NCI-H128 (cell line): ENCODE measurements at regions not wholly inside any gene's neighbourhood (a gene's known extent, or its start where the extent isn't known, plus 50 kb on each side); places are given as distances from the start of the nearest gene placed in this dataset.
"Not testable (repeated sequence)": the region's sequence is repeated elsewhere in the genome, so short reads cannot be mapped to it uniquely, and the experiment has no call there.

Experiments used
- DNase-seq: peaks from one replicate; lab custom pipeline; 2025; ENCODE audit not compliant: unreplicated experiment; lab: John Stamatoyannopoulos, UW

GRCh38 chr4:170736710-170737109, 647.0 kb upstream of the AADAT start:
- no peak for DNase-seq

DNA sequence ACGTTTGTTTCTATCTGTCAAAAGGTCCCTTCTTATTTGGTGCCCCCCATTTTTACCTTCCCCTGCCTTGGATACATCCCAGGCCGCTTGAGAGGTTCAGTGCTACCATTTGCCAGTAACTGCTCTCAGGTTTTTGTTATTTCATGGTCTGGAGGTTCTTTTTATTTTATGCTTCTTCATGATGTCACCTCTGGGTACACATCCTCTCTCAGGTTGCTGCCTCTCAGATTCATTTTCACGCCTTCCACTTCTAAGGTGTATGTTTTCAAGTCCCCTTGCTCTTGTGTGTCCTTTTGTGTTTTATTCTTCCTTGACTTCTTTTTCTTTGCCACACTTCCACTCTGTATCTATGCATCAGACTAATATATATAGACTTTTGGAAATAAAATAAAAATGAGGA, 640.1 kb upstream of the AADAT start:
- DNase-seq = no peak

- DNase-seq = no peak
Measured at GRCh38 chr4:170729236-170729635, 639.5 kb upstream of the AADAT start.

GRCh38 chr4:170724191-170724590, 634.4 kb upstream of the AADAT start:
- no peak for DNase-seq

DNA sequence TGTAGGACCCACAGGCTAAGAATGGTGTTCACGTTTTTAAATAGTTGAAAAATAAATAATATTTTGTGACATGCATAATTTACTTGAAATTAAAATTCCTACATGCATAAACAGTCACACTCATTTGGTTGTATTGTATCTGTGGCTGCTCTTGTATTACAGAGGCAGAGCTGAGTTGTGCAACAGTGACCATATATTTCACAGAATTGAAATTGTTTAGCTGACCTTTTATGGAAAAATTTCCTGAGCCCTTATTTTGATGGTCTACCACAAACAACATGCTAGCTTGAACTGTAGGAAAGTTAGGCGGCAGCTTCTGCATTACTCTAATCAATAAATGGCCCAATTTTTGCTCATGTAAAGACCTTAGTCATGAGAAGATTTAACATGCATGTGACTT, 633.4 kb upstream of the AADAT start:
- no peak for DNase-seq

DNA sequence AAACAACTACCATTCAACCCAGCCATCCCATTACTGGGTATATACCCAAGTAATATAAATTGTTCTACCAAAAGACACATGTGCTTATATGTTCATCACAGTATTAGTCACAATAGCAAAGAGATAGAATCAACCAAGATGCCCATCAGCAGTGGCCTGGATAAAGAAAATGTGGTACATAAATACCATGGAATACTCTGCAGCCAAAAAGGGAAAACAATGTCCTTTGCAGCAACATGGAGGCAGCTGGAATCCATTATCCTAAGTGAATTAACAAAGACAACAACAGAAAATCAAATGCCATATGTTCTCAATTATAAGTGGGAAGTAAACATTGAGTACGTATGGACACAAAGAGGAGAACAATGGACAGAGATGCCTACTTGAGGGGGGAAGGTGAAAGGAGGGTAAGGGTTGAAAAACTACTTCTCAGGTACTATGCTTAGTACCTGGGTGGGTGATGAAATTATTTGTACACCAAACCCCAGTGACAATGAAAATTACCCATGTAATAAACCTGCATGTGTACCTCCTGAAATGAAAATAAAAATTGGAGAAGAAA, 632.1 kb upstream of the AADAT start:
- DNase-seq = no peak

DNA sequence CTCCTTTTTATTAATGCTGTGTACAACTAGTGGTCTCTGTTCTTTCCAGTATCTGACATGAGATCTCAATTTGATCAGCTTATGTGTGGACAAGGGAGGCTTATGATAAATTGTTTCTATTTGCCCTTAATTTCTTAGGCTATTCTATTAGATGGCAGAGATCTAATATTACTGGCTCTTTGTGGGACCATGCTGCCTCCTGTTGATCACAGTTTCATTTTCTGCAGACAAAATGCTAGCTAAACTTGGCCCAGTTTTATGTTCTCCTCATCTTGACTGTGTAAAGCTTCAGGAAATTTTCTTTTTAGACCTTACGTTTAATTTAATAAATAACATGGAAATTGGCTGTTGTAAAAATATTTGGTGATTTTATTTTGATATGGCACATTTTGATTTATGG, 627.1 kb upstream of the AADAT start:
- DNase-seq = no peak

GRCh38 chr4:170705907-170706306, 616.2 kb upstream of the AADAT start:
- no peak for DNase-seq

DNA sequence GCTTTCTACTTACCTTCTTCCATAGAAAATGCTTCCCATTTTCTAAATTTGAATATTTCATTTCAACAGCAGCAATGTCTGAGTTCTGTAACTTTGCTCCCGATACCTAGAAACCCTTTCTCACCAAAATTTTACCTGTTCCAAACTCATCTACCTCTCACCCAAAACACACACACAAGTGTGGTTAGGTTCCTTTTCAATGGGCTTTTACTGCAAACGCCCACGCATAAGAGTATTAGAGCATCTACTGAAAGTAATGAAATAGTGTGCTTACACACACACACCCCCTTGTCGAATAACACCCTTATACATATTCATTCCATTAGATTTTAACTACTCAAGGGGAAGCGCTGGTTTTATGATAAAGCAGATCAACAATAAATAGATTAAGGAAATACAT, 610.3 kb upstream of the AADAT start:
- no peak for DNase-seq

GRCh38 chr4:170698334-170698733, 608.6 kb upstream of the AADAT start:
- no peak for DNase-seq

GRCh38 chr4:170697845-170698244, 608.1 kb upstream of the AADAT start:
- DNase-seq = no peak

- no peak for DNase-seq
Measured at GRCh38 chr4:170697045-170697444, 607.3 kb upstream of the AADAT start.

- no peak for DNase-seq
Measured at GRCh38 chr4:170691168-170691567, 601.4 kb upstream of the AADAT start.

GRCh38 chr4:170687751-170688150, 598.0 kb upstream of the AADAT start:
- DNase-seq = no peak

DNA sequence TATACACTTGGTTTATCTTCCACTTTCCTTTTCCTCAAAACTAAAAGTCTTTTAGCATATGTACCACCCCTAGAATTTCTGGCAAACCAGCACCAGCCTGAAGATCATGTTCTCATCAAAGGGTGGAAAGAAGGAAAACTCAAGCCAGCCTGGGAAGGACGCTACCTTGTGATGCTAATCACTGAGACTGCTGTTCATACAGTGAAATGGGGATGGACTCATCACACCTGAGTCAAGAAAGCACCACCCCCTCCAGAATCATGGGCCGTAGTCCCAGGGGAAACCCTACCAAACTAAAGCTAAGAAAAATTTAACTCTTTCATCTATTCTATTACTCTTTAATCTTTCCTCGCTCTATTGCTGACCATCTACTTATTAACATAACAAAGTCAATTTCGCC, 595.9 kb upstream of the AADAT start:
- not testable (repeated sequence) for DNase-seq

DNA sequence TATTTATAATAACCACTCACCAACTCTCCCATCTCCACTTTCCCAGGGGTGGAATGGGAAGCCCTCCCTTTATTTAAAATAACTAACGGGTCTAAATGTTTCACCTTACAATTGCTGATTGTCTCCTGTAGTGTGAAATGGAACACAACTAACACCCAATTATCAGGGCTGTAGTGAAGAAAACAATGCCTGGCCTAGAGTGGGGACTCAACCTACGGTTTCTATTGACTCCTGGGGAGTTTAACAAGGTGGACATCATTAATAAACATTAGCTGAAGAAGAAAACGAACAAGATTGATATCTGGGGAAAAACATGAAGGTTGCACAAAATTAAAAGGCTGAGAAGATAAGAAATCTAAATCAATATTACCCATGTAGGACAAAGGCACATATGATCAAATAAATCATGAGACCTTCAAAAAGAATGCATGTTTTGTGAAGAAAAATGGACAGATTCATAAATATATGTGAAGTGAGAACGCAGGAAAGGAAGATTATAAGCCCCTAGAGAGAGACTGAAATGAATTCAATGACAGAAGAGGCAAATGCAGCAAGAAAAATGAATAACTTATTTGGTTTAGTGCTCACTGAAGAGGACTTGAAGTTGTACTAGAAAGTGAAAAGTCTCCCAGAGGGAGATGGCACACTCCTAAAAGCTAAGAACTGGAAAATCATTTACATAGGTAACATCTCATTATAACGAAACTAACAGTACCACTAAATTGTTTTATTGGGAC, 593.0 kb upstream of the AADAT start:
- no peak for DNase-seq

DNA sequence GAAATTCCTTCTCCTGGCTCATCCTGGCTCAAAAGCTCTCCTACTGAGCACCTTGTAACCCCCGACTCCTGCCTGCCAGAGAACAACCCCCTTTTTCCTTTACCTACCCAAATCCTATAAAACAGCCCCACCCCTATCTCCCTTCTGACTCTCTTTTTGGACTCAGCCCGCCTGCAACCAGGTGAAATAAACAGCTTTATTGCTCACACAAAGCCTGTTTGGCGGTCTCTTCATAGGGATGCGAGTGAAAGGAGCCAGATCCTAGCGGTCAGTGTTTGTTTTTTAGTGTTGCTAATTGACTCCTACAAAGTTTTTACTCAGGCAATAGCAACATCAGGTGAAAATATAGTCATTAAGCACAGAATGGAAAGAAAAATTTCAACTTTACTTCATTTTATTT, 592.3 kb upstream of the AADAT start:
- not testable (repeated sequence) for DNase-seq

- no peak for DNase-seq
Measured at GRCh38 chr4:170675568-170676262, 586.0 kb upstream of the AADAT start.

GRCh38 chr4:170674176-170674575, 584.4 kb upstream of the AADAT start:
- no peak for DNase-seq

DNA sequence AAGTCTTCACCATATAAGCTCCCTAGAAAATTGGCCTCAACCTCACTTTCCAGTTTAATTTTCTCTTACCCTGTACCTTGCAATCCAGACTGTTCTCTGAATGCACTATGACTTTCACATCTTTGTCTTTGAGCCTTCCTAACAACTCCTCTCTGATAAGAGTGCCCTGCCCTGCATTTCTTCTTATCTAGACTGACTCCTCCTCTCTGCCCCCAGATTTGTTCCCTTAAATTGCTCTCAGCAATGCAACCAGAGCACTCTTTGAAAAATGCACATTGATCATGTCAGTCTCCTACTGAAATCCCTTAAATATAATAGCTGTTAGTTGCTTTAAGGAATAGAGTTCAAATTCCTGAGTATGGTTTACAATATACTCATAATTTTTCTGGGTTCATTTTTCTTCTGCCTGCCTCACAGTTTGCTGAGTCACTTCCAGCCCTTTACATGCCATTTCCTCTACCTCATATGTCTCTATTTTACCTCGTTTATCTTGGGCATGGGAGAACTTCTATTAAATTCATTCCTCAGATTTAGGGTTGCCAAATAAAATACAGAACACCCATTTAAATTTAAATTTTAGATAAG, 582.7 kb upstream of the AADAT start:
- no peak for DNase-seq

DNA sequence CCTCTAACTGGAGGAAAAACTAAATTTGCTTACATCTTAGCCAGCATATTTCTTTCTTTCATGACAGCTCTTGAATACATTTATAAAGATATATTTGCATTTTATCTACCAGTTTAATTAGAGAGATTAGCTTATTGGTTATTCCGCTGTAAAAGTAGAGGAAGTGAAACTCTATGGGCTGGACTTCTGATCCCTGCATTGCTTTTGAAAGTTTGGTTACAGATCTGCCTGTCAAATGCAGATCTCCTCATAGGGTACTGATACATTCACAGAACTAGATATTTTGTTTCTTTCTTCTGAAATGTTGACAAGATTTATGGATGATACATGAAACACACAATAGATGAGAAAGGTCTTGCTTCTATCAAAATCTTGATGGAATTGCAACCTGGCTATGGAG, 581.4 kb upstream of the AADAT start:
- no peak for DNase-seq

GRCh38 chr4:170667814-170668213, 578.1 kb upstream of the AADAT start:
- no peak for DNase-seq
